Spinal cord (tissue), 9 donors: ENCODE measurements at regions not wholly inside any gene's neighbourhood (a gene's known extent, or its start where the extent isn't known, plus 50 kb on each side); places are given as distances from the start of the nearest gene placed in this dataset.

Experiments used
- DNase-seq, 6 donors: peaks; one replicate each; pipeline versions ENCODE4 v3.0.0 to v3.0.0-alpha.2; 2013 to 2015; ENCODE audit warnings: low spot score in 6 of 6, low read depth in 4 of 6
- H3K27ac ChIP-seq: one replicate; pipeline ENCODE4 v1.5.1; 2013; ENCODE audit warnings: low read depth, low read length, control low read depth
- H3K27me3 ChIP-seq: one replicate; pipeline ENCODE4 v1.6.1; 2013; ENCODE audit warnings: low read length; ENCODE audit not compliant: control insufficient read depth, insufficient read depth
- H3K36me3 ChIP-seq: one replicate; pipeline ENCODE4 v1.6.1; 2013; ENCODE audit warnings: low read length; ENCODE audit not compliant: control insufficient read depth, insufficient read depth
- H3K4me1 ChIP-seq: one replicate; pipeline ENCODE4 v1.6.1; 2013; ENCODE audit warnings: low read length; ENCODE audit not compliant: control insufficient read depth, insufficient read depth
- H3K4me3 ChIP-seq: one replicate; pipeline ENCODE4 v1.5.1; 2013; ENCODE audit warnings: low read depth, low read length, control low read depth
- H3K9me3 ChIP-seq: one replicate; pipeline ENCODE4 v1.6.1; 2013; ENCODE audit warnings: low read length; ENCODE audit not compliant: control insufficient read depth, insufficient read depth
- WGBS: methylation state at CpG from one replicate; pipeline ENCODE4 v1.1.5; 2013; ENCODE audit warnings: missing lambda C conversion rate; ENCODE audit not compliant: insufficient coverage; 5-methylcytosine and 5-hydroxymethylcytosine counted together
- donor health status: healthy.

DNA sequence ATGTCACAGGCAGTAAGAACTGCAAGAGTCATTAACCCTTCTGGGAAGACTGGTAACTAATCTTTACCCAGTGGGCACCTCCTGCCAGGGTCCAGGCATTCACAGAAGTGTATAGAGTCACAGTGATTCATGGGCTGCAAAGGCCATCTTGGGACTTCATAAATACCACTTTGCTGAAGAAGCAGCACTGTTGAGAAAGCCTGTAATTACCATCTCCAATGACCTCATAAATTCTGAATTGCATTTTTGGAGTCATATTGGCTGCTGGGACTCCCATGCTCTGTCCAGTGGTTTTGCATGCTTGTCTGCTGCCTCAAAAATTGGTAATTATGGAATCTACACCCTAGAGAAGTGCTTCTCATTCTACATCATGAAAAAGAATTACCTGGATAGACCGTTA, 837.2 kb downstream of the NTRK3 start:
- H3K36me3 ChIP-seq = no peaks in the 10 kb centered on the region
- no peak overlapping the region for H3K4me3 ChIP-seq
- DNase-seq = peak in 1 of 6 donors; percentile 36
- no peaks in the 10 kb centered on the region for H3K4me1 ChIP-seq
- H3K27ac ChIP-seq = no peak overlapping the region
- no peaks in the 10 kb centered on the region for H3K27me3 ChIP-seq
- WGBS = 63% methylated on average over 1 of the region's 1 CpG
- H3K9me3 ChIP-seq = no peaks in the 10 kb centered on the region

DNA sequence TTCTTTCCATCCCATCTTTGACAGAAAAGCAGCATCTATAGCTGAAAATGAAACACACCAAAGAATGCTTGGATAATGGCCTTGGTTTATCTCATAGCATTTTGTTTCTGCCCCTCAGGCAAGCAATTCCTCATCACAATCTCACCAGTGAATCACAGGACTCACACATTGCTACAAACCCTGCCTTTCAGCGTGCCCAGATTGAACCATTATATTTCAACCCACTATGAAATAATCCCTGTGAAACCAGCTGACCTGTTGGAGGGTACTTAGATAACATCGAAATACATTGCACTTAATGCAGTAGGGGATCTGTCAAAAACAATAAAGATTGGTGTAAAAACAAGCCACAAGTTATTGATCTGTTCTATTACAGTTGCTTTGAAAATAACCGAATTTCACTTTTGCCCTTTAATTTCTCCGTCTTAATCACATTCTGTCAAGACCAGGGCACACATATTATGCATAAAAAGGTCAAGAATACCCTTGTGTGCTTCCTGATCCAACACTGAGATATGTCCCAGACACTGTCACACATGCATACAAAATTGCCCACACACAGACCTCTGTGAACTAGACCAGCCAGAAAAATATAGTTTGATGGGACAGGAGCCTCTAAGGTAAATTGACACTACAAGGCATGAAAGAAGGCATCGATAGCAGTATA, 839.8 kb downstream of the NTRK3 start:
- Histone ChIP-seq H3K36me3 (no peaks in the 10 kb centered on the region), H3K27ac (no peak overlapping the region), H3K4me1 (no peaks in the 10 kb centered on the region), H3K4me3 (no peak overlapping the region), H3K9me3 (no peaks in the 10 kb centered on the region), H3K27me3 (no peaks in the 10 kb centered on the region)
- no peak for DNase-seq
- WGBS = 100% methylated on average over 1 of the region's 5 CpGs

DNA sequence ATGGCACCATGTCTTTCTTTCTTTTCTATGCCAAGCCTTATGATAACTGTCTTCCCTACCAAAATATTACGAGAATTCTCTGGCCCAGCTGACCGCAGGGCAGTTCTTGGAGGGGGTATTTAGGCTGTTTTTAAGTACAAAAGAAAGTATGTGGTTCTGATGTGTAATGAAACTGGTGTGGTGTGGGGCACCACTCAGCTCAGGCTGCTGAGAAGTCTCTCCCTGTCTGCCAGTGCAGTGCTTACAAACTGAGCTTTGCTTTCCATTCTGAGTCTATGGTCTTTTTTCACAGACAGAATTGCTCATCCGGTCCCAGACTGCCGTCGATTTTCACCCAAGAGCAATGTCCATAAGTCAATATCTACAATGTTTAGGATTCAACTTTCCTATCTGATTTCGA, 847.6 kb downstream of the NTRK3 start:
- Histone ChIP-seq H3K4me1 (no peaks in the 10 kb centered on the region), H3K27ac (no peak overlapping the region), H3K36me3 (no peaks in the 10 kb centered on the region), H3K9me3 (no peaks in the 10 kb centered on the region), H3K4me3 (no peak overlapping the region), H3K27me3 (no peaks in the 10 kb centered on the region)
- no peak for DNase-seq
- no CpG with 5 or more reads among the region's 6 CpGs for WGBS

DNA sequence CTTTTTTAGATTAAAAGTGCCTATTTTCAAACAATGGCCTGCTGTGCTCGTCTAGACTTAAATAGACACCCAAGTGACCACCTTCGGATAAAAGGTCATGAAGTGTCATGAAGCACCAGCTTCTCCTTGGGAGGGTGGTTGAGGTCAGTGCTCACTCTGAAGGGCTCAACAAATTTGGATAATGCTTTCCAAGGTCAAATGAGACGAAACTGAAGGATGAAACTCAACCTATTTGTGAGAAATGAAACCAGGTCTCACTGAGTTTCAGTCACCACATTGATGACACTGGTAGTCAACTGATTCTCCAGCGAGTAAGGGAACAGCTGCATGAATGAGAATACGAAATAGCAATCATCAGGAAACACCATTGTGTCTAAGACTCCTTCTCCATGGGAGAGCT, 852.6 kb downstream of the NTRK3 start:
- no peaks in the 10 kb centered on the region for H3K4me1 ChIP-seq
- DNase-seq = no peak
- H3K27me3 ChIP-seq = no peaks in the 10 kb centered on the region
- H3K9me3 ChIP-seq = no peaks in the 10 kb centered on the region
- no peaks in the 10 kb centered on the region for H3K36me3 ChIP-seq
- WGBS = 88% methylated on average over 5 of the region's 5 CpGs
- H3K27ac ChIP-seq = no peak overlapping the region
- H3K4me3 ChIP-seq = no peak overlapping the region

DNA sequence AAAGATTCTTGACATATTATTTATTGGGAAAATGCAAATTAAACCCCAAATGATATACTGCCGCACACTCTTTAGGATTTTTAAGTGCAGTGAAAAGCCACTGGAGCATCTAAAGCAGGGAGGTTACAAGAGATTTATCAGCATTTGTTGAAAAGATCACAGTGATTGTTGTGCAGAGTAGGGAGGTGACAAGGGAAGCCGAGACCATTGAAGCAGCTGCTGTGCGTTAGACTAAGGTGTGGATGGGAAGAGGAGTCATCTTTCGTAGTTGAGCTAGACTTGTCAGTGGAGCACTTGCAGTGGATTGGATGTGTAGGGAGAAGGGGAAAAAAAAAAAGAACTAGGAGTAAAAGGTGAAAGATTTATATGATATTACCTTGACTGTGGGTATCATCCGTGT, 854.6 kb downstream of the NTRK3 start:
- no peaks in the 10 kb centered on the region for H3K9me3 ChIP-seq
- no peak for DNase-seq
- H3K4me3 ChIP-seq = no peak overlapping the region
- WGBS = 38% methylated on average over 3 of the region's 5 CpGs
- no peak overlapping the region for H3K27ac ChIP-seq
- H3K4me1 ChIP-seq = no peaks in the 10 kb centered on the region
- no peaks in the 10 kb centered on the region for H3K27me3 ChIP-seq
- no peaks in the 10 kb centered on the region for H3K36me3 ChIP-seq

DNA sequence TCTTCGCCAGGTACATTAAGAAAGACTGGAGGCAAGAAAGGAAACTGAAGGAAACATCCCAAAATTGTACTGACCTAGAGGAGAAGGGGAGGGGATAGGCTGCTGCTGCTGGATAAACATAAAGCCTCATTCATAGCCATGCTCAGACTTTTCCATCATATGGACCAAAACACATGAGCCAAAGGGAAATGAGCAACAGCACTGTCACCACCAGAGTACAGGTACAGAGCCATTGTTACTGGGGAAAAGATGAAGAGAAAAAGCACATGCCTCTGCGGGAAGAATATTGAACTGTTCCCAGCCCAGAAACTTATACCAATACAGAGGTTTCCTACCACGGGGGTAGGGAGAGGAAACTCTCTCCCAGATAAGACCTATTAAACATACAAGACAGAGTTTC, 861.9 kb downstream of the NTRK3 start:
- WGBS = no CpG with 5 or more reads among the region's 3 CpGs
- Histone ChIP-seq H3K9me3 (no peaks in the 10 kb centered on the region), H3K27me3 (no peaks in the 10 kb centered on the region), H3K4me1 (no peaks in the 10 kb centered on the region), H3K36me3 (no peaks in the 10 kb centered on the region), H3K27ac (no peak overlapping the region), H3K4me3 (no peak overlapping the region)
- DNase-seq = no peak

DNA sequence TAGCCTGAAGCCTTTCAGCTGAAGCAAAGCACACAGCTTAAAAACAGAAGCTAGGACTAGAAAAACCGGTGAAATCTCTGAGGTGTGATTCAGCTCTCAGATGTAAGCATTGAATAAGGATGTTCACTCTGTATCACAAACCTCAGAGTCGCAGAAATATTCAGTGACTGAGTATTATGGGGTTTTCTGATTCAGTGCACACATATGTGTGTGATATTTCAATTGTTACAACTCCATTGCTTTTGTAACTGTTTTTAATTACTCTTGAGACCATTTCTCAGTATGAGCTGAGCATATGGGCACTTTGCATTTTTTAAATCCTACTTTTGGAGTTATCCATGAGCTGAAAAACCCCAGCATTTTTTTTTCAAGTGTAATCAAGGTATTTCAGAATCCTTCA, 868.8 kb downstream of the NTRK3 start:
- peak in 3 of 6 donors; percentile 14 to 90 (median 30) for DNase-seq
- H3K4me1 ChIP-seq = no peaks in the 10 kb centered on the region
- H3K4me3 ChIP-seq = no peak overlapping the region
- H3K9me3 ChIP-seq = no peaks in the 10 kb centered on the region
- H3K27ac ChIP-seq = no peak overlapping the region
- WGBS = 60% methylated on average over 1 of the region's 2 CpGs
- no peaks in the 10 kb centered on the region for H3K27me3 ChIP-seq
- no peaks in the 10 kb centered on the region for H3K36me3 ChIP-seq

DNA sequence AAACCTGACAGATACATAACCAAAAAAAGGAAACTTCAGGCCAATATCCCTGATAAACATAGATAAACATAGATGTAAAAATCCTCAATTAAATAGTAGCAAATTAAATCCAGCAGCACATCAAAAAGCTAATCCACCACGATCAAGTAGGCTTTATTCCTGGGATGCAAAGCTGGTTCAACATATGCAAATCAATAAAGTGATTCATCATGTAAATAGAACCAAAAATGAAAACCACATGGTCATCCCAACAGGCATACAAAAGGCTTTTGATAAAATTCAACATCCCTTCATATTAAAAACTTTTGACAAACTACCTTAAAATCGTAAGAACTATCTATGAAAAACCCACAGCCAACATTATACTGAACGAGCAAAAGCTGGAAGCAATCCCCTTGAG, 882.2 kb downstream of the NTRK3 start:
- Histone ChIP-seq H3K9me3 (peaks cover 3% of the 10 kb centered on the region), H3K27me3 (no peaks in the 10 kb centered on the region), H3K27ac (no peak overlapping the region), H3K4me3 (no peak overlapping the region), H3K4me1 (no peaks in the 10 kb centered on the region), H3K36me3 (no peaks in the 10 kb centered on the region)
- no peak for DNase-seq
- WGBS = no CpG with 5 or more reads among the region's 3 CpGs

DNA sequence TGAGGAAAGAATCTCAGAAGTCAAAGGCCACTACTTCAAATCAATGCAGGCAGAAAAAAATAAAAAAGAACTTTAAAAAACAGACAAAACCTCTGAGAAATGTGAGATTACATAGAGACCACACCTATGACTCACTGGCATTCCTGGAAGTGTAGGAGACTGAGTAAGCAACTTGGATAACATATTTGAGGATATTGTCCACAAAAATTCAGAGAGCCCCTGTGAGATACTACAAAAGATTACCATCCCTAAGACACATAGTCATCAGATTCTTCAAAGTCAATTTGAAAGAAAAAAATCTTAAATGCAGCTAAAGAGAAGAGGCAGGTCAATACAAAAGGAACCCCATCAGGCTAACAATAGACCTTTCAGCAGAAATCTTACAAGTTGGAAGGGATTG, 887.3 kb downstream of the NTRK3 start:
- peaks cover 3% of the 10 kb centered on the region for H3K9me3 ChIP-seq
- no peaks in the 10 kb centered on the region for H3K4me1 ChIP-seq
- no peaks in the 10 kb centered on the region for H3K27me3 ChIP-seq
- H3K36me3 ChIP-seq = no peaks in the 10 kb centered on the region
- no peak for DNase-seq
- H3K4me3 ChIP-seq = no peak overlapping the region
- no peak overlapping the region for H3K27ac ChIP-seq

DNA sequence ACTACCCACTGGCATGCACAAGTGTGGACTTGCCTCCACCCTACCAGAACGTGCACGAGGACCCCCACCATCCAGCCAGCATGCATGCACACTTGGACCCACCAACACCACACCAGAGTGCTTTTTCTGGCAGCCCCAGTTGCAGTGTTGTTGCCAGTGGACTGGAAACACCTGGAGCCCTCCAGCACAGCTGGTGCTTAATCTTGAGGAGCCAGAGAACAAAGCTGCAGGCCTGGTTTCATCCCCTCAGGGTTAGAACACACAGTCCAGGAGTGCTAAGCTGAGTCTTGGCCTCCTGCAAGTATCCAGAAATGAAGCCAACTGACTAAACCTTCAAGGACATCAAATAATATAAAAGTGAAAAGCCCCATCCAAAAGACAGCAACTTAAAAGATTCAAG, 888.0 kb downstream of the NTRK3 start:
- no peak overlapping the region for H3K4me3 ChIP-seq
- no peak for DNase-seq
- no peak overlapping the region for H3K27ac ChIP-seq
- H3K9me3 ChIP-seq = peaks cover 3% of the 10 kb centered on the region
- H3K27me3 ChIP-seq = no peaks in the 10 kb centered on the region
- no peaks in the 10 kb centered on the region for H3K36me3 ChIP-seq
- WGBS = 94% methylated on average over 2 of the region's 2 CpGs
- no peaks in the 10 kb centered on the region for H3K4me1 ChIP-seq
